ENCODE measurements at regions not wholly inside any gene's neighbourhood (a gene's known extent, or its start where the extent isn't known, plus 50 kb on each side); places are given as distances from the start of the nearest gene placed in this dataset.

DNA sequence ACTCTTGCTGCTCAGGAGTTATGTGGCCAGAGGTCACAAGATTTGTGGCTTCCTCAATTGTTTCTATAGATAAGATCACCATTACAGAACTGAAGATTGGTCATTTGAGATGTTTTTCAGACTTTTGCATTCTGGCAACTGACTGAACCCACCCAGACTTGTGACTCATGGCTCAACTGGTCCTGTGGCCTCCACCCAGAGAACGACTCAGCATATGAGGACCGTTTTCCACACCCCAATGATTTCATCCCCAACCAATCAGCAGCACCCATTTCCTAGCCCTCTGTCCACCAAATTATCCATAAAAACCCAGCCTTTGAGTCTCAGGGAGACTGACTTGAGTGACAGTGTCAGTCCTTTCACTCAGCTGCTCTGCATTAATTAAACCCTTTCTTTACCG lies 143.2 kb upstream of the ASIC2 start:
- BruUV-seq (replicated peaks): no TSS peak
- H2AK5ac ChIP-seq (ENCODE audit: low read depth, low read length): no peak overlapping the region
- no peaks in the 10 kb centered on the region for H3K36me3 ChIP-seq (ENCODE audit: control insufficient read depth, insufficient read depth, low read length)
- no peak for ATAC-seq (ENCODE audit: low read depth)
- no peak overlapping the region for H2AK9ac ChIP-seq (replicated peaks; ENCODE audit: low read depth, low read length, poor library complexity)
- H3K27ac ChIP-seq (ENCODE audit: insufficient read depth, low read length): no peak overlapping the region
- H3K9ac ChIP-seq (ENCODE audit: low read depth, low read length): no peak overlapping the region
- POLR2A ChIA-PET (ENCODE audit: unreplicated experiment): no interaction called here
- in situ Hi-C loops (cut with MboI; ENCODE audit: low sequenced_read_pairs): no loop called here
- no CpG with 5 or more reads among the region's 3 CpGs for WGBS, 2 experiments (ENCODE audit: extremely low coverage in 2 of 2, insufficient read length in 1 of 2)
- H3K14ac ChIP-seq (replicated peaks; ENCODE audit: low read depth, low read length): no peak overlapping the region
- no peak overlapping the region for H3K4me2 ChIP-seq (ENCODE audit: low read depth, low read length)
- no peak overlapping the region for H2BK15ac ChIP-seq (ENCODE audit: low read depth, low read length)
- H3K4me1 ChIP-seq (ENCODE audit: control insufficient read depth, insufficient read depth, low read length): no peaks in the 10 kb centered on the region
- no peak overlapping the region for H2BK120ac ChIP-seq (ENCODE audit: low read depth, low read length)
- dilution Hi-C loops (cut with HindIII; ENCODE audit: low sequenced_read_pairs, unreplicated experiment): no loop called here
- H2AFZ ChIP-seq (replicated peaks; ENCODE audit: low read length, poor library complexity): no peak overlapping the region
- H3K79me1 ChIP-seq (ENCODE audit: low read depth in 1 of 2, low read length in 2 of 2): no peaks in the 10 kb centered on the region
- H4K20me1 ChIP-seq (ENCODE audit: insufficient read depth, low read length): no peaks in the 10 kb centered on the region
- H3K27me3 ChIP-seq (ENCODE audit: control insufficient read depth, insufficient read depth, low read length): no peaks in the 10 kb centered on the region
- H3K23ac ChIP-seq (ENCODE audit: low read depth, low read length): no peak overlapping the region
- no peak overlapping the region for H2BK5ac ChIP-seq (ENCODE audit: low read depth, low read length, poor library complexity, severe bottlenecking)
- no peak overlapping the region for H3K4me3 ChIP-seq (ENCODE audit: insufficient read depth, low read depth, low read length)
- DNase-seq: peak; percentile 9
- H4K8ac ChIP-seq (ENCODE audit: low read depth in 2 of 2, low read length in 2 of 2): no peak overlapping the region
- H3K56ac ChIP-seq (ENCODE audit: extremely low read depth, insufficient read depth, low read length): no peak overlapping the region
- H4K5ac ChIP-seq (ENCODE audit: low read depth, low read length): no peak overlapping the region
- H3K18ac ChIP-seq (ENCODE audit: low read depth, low read length): no peak overlapping the region
- no peak for TF ChIP-seq CEBPB (IDR thresholded peaks at IDR 0.05; ENCODE audit: low read depth, low read length)
- TF ChIP-seq, protein P1, sequence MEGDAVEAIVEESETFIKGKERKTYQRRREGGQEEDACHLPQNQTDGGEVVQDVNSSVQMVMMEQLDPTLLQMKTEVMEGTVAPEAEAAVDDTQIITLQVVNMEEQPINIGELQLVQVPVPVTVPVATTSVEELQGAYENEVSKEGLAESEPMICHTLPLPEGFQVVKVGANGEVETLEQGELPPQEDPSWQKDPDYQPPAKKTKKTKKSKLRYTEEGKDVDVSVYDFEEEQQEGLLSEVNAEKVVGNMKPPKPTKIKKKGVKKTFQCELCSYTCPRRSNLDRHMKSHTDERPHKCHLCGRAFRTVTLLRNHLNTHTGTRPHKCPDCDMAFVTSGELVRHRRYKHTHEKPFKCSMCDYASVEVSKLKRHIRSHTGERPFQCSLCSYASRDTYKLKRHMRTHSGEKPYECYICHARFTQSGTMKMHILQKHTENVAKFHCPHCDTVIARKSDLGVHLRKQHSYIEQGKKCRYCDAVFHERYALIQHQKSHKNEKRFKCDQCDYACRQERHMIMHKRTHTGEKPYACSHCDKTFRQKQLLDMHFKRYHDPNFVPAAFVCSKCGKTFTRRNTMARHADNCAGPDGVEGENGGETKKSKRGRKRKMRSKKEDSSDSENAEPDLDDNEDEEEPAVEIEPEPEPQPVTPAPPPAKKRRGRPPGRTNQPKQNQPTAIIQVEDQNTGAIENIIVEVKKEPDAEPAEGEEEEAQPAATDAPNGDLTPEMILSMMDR (conservative IDR thresholded peaks at IDR 0.05; ENCODE audit: low read depth, low read length): no peak
- no peak for TF ChIP-seq RCOR1 (IDR thresholded peaks at IDR 0.05; ENCODE audit: insufficient replicate concordance, low read length)
- TF ChIP-seq MAFK (IDR thresholded peaks at IDR 0.05; ENCODE audit: low read depth, low read length): no peak
- no peak for TF ChIP-seq POLR2A (IDR thresholded peaks at IDR 0.05; ENCODE audit: low read depth, low read length)
- TF ChIP-seq MAZ (IDR thresholded peaks at IDR 0.05; ENCODE audit: borderline replicate concordance, low read depth, low read length): no peak
- TF ChIP-seq SMC3 (IDR thresholded peaks at IDR 0.05; ENCODE audit: low read depth, low read length): no peak
- no peak for TF ChIP-seq RFX5 (IDR thresholded peaks at IDR 0.05; ENCODE audit: low read depth, low read length)
- no peak for TF ChIP-seq MXI1 (IDR thresholded peaks at IDR 0.05; ENCODE audit: borderline replicate concordance, low read depth, low read length)
- TF ChIP-seq, protein P2, sequence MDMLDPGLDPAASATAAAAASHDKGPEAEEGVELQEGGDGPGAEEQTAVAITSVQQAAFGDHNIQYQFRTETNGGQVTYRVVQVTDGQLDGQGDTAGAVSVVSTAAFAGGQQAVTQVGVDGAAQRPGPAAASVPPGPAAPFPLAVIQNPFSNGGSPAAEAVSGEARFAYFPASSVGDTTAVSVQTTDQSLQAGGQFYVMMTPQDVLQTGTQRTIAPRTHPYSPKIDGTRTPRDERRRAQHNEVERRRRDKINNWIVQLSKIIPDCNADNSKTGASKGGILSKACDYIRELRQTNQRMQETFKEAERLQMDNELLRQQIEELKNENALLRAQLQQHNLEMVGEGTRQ (IDR thresholded peaks at IDR 0.05; ENCODE audit: low read depth, low read length): no peak
- no peak for TF ChIP-seq RAD21 (IDR thresholded peaks at IDR 0.05; ENCODE audit: low read length)
- no peak for TF ChIP-seq CHD1 (IDR thresholded peaks at IDR 0.05; ENCODE audit: low read depth, low read length)
- no peak for TF ChIP-seq BHLHE40 (IDR thresholded peaks at IDR 0.05; ENCODE audit: low read depth, low read length)
- TF ChIP-seq FOS (IDR thresholded peaks at IDR 0.05; ENCODE audit: low read depth, low read length): no peak
- TF ChIP-seq NFE2L2 (IDR thresholded peaks at IDR 0.05; ENCODE audit: low read depth, low read length): no peak
- H3K9me3 ChIP-seq (ENCODE audit: control insufficient read depth, insufficient read depth, low read length): no peaks in the 10 kb centered on the region
- no peak overlapping the region for H4K91ac ChIP-seq (ENCODE audit: insufficient read depth, low read depth, low read length)
- H3K9me1 ChIP-seq (ENCODE audit: insufficient read depth, low read length): no peaks in the 10 kb centered on the region
- CTCF ChIA-PET: no interaction called here
- intact Hi-C loops (cut with micrococcal nuclease): no loop called here
- H3K4ac ChIP-seq (ENCODE audit: low read depth, low read length): no peak overlapping the region
- no peak overlapping the region for H2BK20ac ChIP-seq (ENCODE audit: low read depth, low read length)

Measured in IMR-90 (cell line).